Endothelial cell of umbilical vein (primary cell): ENCODE measurements at regions not wholly inside any gene's neighbourhood (a gene's known extent, or its start where the extent isn't known, plus 50 kb on each side); places are given as distances from the start of the nearest gene placed in this dataset.
"Not testable (repeated sequence)": the region's sequence is repeated elsewhere in the genome, so short reads cannot be mapped to it uniquely, and the experiment has no call there.

ENCODE experiments used
- BruUV-seq: library from RNA; stranded (reverse); fragments of 400-500 nt; replicated peaks from 2 replicates; lab custom pipeline; 2021; lab: Mats Ljungman, UMichigan
- CTCF ChIA-PET: fragments of 300-600, 350-600 bp; sonication (Branson Sonifier 250); formaldehyde crosslinking; loops from one replicate; lab custom pipeline; 2021; ENCODE audit warnings: antibody characterized with exemption, inconsistent platforms; lab: Charles Lee
- POLR2A ChIA-PET: fragments of 300-600, 350-600 bp; sonication (Branson Sonifier 250); formaldehyde crosslinking; loops from one replicate; lab custom pipeline; 2021; ENCODE audit warnings: antibody characterized with exemption, inconsistent platforms; lab: Charles Lee
- DNase-seq: peaks from one replicate; pipeline ENCODE4 v3.0.0-alpha.2; 2011; ENCODE audit warnings: low read depth, low spot score
- FAIRE-seq: peaks from 2 replicates; lab custom pipeline; 2011; peaks lifted over from hg19 to GRCh38; lab: Jason Lieb, UNC
- H2AFZ ChIP-seq: 2 replicates; pipeline ENCODE4 v1.6.0; 2012; ENCODE audit warnings: low read depth, low read length, control low read depth, inconsistent platforms
- H3K27ac ChIP-seq: 2 replicates; pipeline ENCODE4 v1.5.1; 2011; ENCODE audit warnings: low read depth, mild to moderate bottlenecking, control low read depth, low read length, moderate library complexity; ENCODE audit not compliant: insufficient read depth
- H3K27me3 ChIP-seq, 2 experiments: 2 replicates each; pipeline versions ENCODE4 v1.6.0 to v1.6.1; 2011; ENCODE audit warnings: low read length in 2 of 2, mixed read lengths in 1 of 2; ENCODE audit not compliant: control insufficient read depth in 2 of 2, insufficient read depth in 2 of 2
- H3K36me3 ChIP-seq, 2 experiments: 2 replicates in 1 of 2; 3 replicates in 1 of 2; pipeline ENCODE4 v1.5.1; 2011; ENCODE audit warnings: low read length in 2 of 2, mild to moderate bottlenecking in 1 of 2, moderate library complexity in 1 of 2; ENCODE audit not compliant: control insufficient read depth in 2 of 2, insufficient read depth in 2 of 2; ENCODE audit errors: extremely low read depth in 1 of 2
- H3K4me1 ChIP-seq: 3 replicates; pipeline ENCODE4 v1.5.1; 2011; ENCODE audit warnings: mild to moderate bottlenecking, low read length; ENCODE audit not compliant: control insufficient read depth, insufficient read depth; ENCODE audit errors: extremely low read depth
- H3K4me2 ChIP-seq: 2 replicates; pipeline ENCODE4 v1.6.1; 2011; ENCODE audit warnings: low read length, control low read depth, mixed read lengths; ENCODE audit not compliant: insufficient read depth
- H3K4me3 ChIP-seq, 3 experiments: fragments of 200-600 bp in 1 of 3; sonication (generic), shearing (Covaris generic) in 1 of 3; replicated peaks in 1 of 3; 2 replicates each; pipeline ENCODE4 v1.5.1; 2011 to 2016; ENCODE audit warnings: control low read depth in 3 of 3, low read length in 3 of 3, mild to moderate bottlenecking in 2 of 3, inconsistent platforms in 1 of 3, low read depth in 1 of 3, moderate library complexity in 1 of 3; ENCODE audit not compliant: insufficient read depth in 1 of 3
- H3K79me2 ChIP-seq: 2 replicates; pipeline ENCODE4 v1.6.0; 2012; ENCODE audit warnings: low read length, inconsistent platforms; ENCODE audit not compliant: control insufficient read depth, insufficient read depth
- H3K9ac ChIP-seq: replicated peaks from 2 replicates; pipeline ENCODE3; 2011; ENCODE audit warnings: low read length, control low read depth; ENCODE audit not compliant: insufficient read depth; ENCODE audit errors: extremely low read depth
- H3K9me1 ChIP-seq: replicated peaks from 3 replicates; pipeline ENCODE4 v1.6.0; 2011; ENCODE audit warnings: mild to moderate bottlenecking, low read length; ENCODE audit not compliant: control insufficient read depth, insufficient read depth; ENCODE audit errors: extremely low read depth
- H3K9me3 ChIP-seq: replicated peaks from 2 replicates; pipeline ENCODE4 v1.5.1; 2012; ENCODE audit warnings: low read length, inconsistent platforms; ENCODE audit not compliant: control insufficient read depth, insufficient read depth
- H4K20me1 ChIP-seq: replicated peaks from 2 replicates; pipeline ENCODE3; 2011; ENCODE audit warnings: mild to moderate bottlenecking, low read length; ENCODE audit not compliant: control insufficient read depth, insufficient read depth; ENCODE audit errors: extremely low read depth
- dilution Hi-C: fragments of 300-500 bp; cut with MboI; formaldehyde crosslinking; loops from one replicate; pipeline ENCODE4 v1.15.0; 2019; ENCODE audit warnings: low sequenced_read_pairs; ENCODE audit not compliant: extremely low pct_ligation_motif_present
- intact Hi-C: fragments of 100-400 bp; cut with micrococcal nuclease; formaldehyde crosslinking; loops from one replicate; pipeline ENCODE4 v1.10.0; 2022

- H3K27ac ChIP-seq, H3K9me3 ChIP-seq, DNase-seq, H3K4me3 ChIP-seq, BruUV-seq, intact Hi-C loops, H3K9ac ChIP-seq, H3K4me2 ChIP-seq, POLR2A ChIA-PET, dilution Hi-C loops, H4K20me1 ChIP-seq, CTCF ChIA-PET, H2AFZ ChIP-seq, H3K4me1 ChIP-seq, H3K36me3 ChIP-seq, H3K79me2 ChIP-seq, H3K9me1 ChIP-seq, H3K27me3 ChIP-seq: not testable (repeated sequence)
- peak; percentile 84 for FAIRE-seq
Measured at GRCh38 chr2:110354294-110355018, 118.2 kb downstream of the LIMS4 start.

- H3K4me1 ChIP-seq, dilution Hi-C loops, H3K4me2 ChIP-seq, BruUV-seq, intact Hi-C loops, CTCF ChIA-PET, H3K9me1 ChIP-seq, DNase-seq, H2AFZ ChIP-seq, H3K27ac ChIP-seq, H3K4me3 ChIP-seq, POLR2A ChIA-PET, H3K79me2 ChIP-seq, H3K27me3 ChIP-seq, H4K20me1 ChIP-seq, H3K36me3 ChIP-seq, H3K9ac ChIP-seq, H3K9me3 ChIP-seq: not testable (repeated sequence)
- peak; percentile 59 for FAIRE-seq
Measured at GRCh38 chr2:110350718-110351117, 121.9 kb downstream of the LIMS4 start.

GRCh38 chr2:110348902-110349301 lies 123.7 kb downstream of the LIMS4 start:
- POLR2A ChIA-PET, H3K9ac ChIP-seq, H3K9me1 ChIP-seq, H3K27me3 ChIP-seq, BruUV-seq, CTCF ChIA-PET, H3K4me3 ChIP-seq, FAIRE-seq, H2AFZ ChIP-seq, H4K20me1 ChIP-seq, DNase-seq, H3K4me2 ChIP-seq, H3K27ac ChIP-seq, dilution Hi-C loops, intact Hi-C loops, H3K36me3 ChIP-seq, H3K79me2 ChIP-seq, H3K4me1 ChIP-seq, H3K9me3 ChIP-seq: not testable (repeated sequence)

GRCh38 chr2:110344405-110345035 lies 128.1 kb downstream of the LIMS4 start:
- DNase-seq, H3K36me3 ChIP-seq, H3K4me1 ChIP-seq, CTCF ChIA-PET, H3K9ac ChIP-seq, BruUV-seq, POLR2A ChIA-PET, intact Hi-C loops, H2AFZ ChIP-seq, dilution Hi-C loops, H3K9me1 ChIP-seq, H4K20me1 ChIP-seq, H3K79me2 ChIP-seq, H3K9me3 ChIP-seq, H3K27ac ChIP-seq, H3K27me3 ChIP-seq, H3K4me3 ChIP-seq, H3K4me2 ChIP-seq: not testable (repeated sequence)
- FAIRE-seq, result peak; percentile 82
